NT2/D1 (cell line): ENCODE measurements at regions not wholly inside any gene's neighbourhood (a gene's known extent, or its start where the extent isn't known, plus 50 kb on each side); places are given as distances from the start of the nearest gene placed in this dataset.

Experiments used
- SUZ12 ChIP-seq: IDR thresholded peaks from 2 replicates; pipeline ENCODE4 v1.6.1; 2011; ENCODE audit not compliant: insufficient read length, insufficient read depth; ENCODE audit errors: extremely low read depth
- YY1 ChIP-seq: IDR thresholded peaks from 2 replicates; pipeline ENCODE4 v1.6.1; 2011; ENCODE audit not compliant: insufficient read length, insufficient read depth
- ZNF274 ChIP-seq: IDR thresholded peaks from 2 replicates; pipeline ENCODE4 v1.6.1; 2011; ENCODE audit warnings: mild to moderate bottlenecking, low read depth, low read length

DNA sequence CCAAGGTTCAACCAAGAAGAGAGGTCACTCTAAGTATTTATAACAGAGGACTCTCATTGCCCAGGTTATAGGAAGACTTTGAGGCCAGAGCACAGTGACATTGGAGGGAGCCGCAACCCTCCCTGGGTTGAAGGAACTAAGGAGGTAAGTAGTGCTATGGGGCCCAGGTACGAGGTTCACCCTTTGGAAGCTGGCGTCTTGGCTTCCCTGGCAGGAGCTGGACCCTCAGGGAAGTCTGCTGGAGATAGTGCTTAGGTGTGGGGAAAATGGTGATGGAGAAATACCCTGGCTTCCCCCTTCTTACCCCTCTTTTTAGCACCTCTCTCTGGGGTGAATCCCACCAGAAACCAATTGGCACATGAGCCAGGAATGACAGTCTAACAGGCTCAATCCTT is 317.9 kb upstream of the ZNF32 start:
- TF ChIP-seq ZNF274 = no peak
- no peak for TF ChIP-seq YY1
- no peak for TF ChIP-seq SUZ12
